MM.1S (cell line): ENCODE measurements at regions not wholly inside any gene's neighbourhood (a gene's known extent, or its start where the extent isn't known, plus 50 kb on each side); places are given as distances from the start of the nearest gene placed in this dataset.

ENCODE experiments used
- DNase-seq: peaks from one replicate; pipeline ENCODE4 v3.0.0-alpha.2; 2015
- H2AFZ ChIP-seq: fragments of 300-600 bp; sonication (generic); 2 replicates; pipeline ENCODE4 v1.6.0; 2016; ENCODE audit warnings: antibody characterized with exemption, low read length
- H3F3A ChIP-seq: fragments of 300-600 bp; sonication (generic); 2 replicates; pipeline ENCODE4 v1.6.1; 2016; ENCODE audit warnings: mild to moderate bottlenecking, antibody characterized with exemption, low read length, moderate library complexity, mixed read lengths; ENCODE audit not compliant: insufficient read depth
- H3K27ac ChIP-seq: fragments of 300-600 bp; sonication (generic); 2 replicates; pipeline ENCODE4 v1.5.1; 2016; ENCODE audit warnings: mild to moderate bottlenecking, low read length
- H3K27me3 ChIP-seq: fragments of 300-600 bp; sonication (generic); replicated peaks from 2 replicates; pipeline ENCODE4 v1.6.0; 2016; ENCODE audit warnings: low read length; ENCODE audit not compliant: insufficient read depth
- H3K36me3 ChIP-seq: fragments of 300-600 bp; sonication (generic); replicated peaks from 2 replicates; pipeline ENCODE4 v1.6.1; 2016; ENCODE audit warnings: mild to moderate bottlenecking, low read length, mixed read lengths; ENCODE audit not compliant: insufficient read depth
- H3K4me1 ChIP-seq: fragments of 300-600 bp; sonication (generic); 2 replicates; pipeline ENCODE4 v1.6.1; 2016; ENCODE audit warnings: low read length, mixed read lengths
- H3K4me2 ChIP-seq: fragments of 300-600 bp; sonication (generic); 2 replicates; pipeline ENCODE4 v1.6.0; 2016; ENCODE audit warnings: low read depth, low read length
- H3K4me3 ChIP-seq: fragments of 300-600 bp; sonication (generic); 2 replicates; pipeline ENCODE4 v1.5.1; 2016; ENCODE audit warnings: low read length, mixed read lengths
- H3K79me2 ChIP-seq: fragments of 300-600 bp; sonication (generic); 2 replicates; pipeline ENCODE4 v1.6.1; 2016; ENCODE audit warnings: mixed run types, low read length, mixed read lengths
- H3K9ac ChIP-seq: fragments of 300-600 bp; sonication (generic); 2 replicates; pipeline ENCODE4 v1.6.1; 2016; ENCODE audit warnings: low read length, mixed read lengths
- H3K9me2 ChIP-seq: fragments of 300-600 bp; sonication (generic); replicated peaks from 2 replicates; pipeline ENCODE4 v1.6.1; 2016; ENCODE audit warnings: mild to moderate bottlenecking, low read length, mixed read lengths; ENCODE audit not compliant: insufficient read depth
- H3K9me3 ChIP-seq: fragments of 300-600 bp; sonication (generic); replicated peaks from 2 replicates; pipeline ENCODE4 v1.6.1; 2016; ENCODE audit warnings: mild to moderate bottlenecking, low read length, mixed read lengths; ENCODE audit not compliant: insufficient read depth
- H4K20me1 ChIP-seq: fragments of 300-600 bp; sonication (generic); 2 replicates; pipeline ENCODE4 v1.6.1; 2016; ENCODE audit warnings: mild to moderate bottlenecking, low read length, moderate library complexity, mixed read lengths; ENCODE audit not compliant: insufficient read depth
- EZH2 ChIP-seq: fragments of 300-600 bp; sonication (generic); optimal IDR thresholded peaks from 2 replicates; pipeline ENCODE3; 2017; ENCODE audit warnings: low read depth, mild to moderate bottlenecking, antibody characterized with exemption, low read length, mixed read lengths
- EZH2phosphoT487 ChIP-seq: fragments of 300-600 bp; sonication (generic); IDR thresholded peaks from 2 replicates; pipeline ENCODE4 v1.6.1; 2018; ENCODE audit warnings: antibody characterized with exemption, low read length
- TF ChIP-seq, protein P1 (sequence below): fragments of 300-600 bp; sonication (generic); IDR thresholded peaks from 2 replicates; pipeline ENCODE4 v1.5.1; 2016; ENCODE audit warnings: antibody characterized with exemption, low read length, mixed read lengths

- no peak overlapping the region for H3K4me3 ChIP-seq
- H3K27me3 ChIP-seq, result no peaks in the 10 kb centered on the region
- H3K9ac ChIP-seq, result no peak overlapping the region
- H4K20me1 ChIP-seq, result no peaks in the 10 kb centered on the region
- no peak overlapping the region for H3K4me2 ChIP-seq
- no peak for DNase-seq
- H3K36me3 ChIP-seq, result no peaks in the 10 kb centered on the region
- no peaks in the 10 kb centered on the region for H3K4me1 ChIP-seq
- no peaks in the 10 kb centered on the region for H3K9me2 ChIP-seq
- no peaks in the 10 kb centered on the region for H3F3A ChIP-seq
- no peak overlapping the region for H2AFZ ChIP-seq
- H3K27ac ChIP-seq, result no peak overlapping the region
- no peaks in the 10 kb centered on the region for H3K9me3 ChIP-seq
- H3K79me2 ChIP-seq, result no peaks in the 10 kb centered on the region
- TF ChIP-seq EZH2 (no peak), EZH2phosphoT487 (no peak)
- TF ChIP-seq, protein P1, sequence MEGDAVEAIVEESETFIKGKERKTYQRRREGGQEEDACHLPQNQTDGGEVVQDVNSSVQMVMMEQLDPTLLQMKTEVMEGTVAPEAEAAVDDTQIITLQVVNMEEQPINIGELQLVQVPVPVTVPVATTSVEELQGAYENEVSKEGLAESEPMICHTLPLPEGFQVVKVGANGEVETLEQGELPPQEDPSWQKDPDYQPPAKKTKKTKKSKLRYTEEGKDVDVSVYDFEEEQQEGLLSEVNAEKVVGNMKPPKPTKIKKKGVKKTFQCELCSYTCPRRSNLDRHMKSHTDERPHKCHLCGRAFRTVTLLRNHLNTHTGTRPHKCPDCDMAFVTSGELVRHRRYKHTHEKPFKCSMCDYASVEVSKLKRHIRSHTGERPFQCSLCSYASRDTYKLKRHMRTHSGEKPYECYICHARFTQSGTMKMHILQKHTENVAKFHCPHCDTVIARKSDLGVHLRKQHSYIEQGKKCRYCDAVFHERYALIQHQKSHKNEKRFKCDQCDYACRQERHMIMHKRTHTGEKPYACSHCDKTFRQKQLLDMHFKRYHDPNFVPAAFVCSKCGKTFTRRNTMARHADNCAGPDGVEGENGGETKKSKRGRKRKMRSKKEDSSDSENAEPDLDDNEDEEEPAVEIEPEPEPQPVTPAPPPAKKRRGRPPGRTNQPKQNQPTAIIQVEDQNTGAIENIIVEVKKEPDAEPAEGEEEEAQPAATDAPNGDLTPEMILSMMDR, result no peak
Measured at GRCh38 chr11:109247071-109247470, 174.9 kb upstream of the C11orf87 start.

DNA sequence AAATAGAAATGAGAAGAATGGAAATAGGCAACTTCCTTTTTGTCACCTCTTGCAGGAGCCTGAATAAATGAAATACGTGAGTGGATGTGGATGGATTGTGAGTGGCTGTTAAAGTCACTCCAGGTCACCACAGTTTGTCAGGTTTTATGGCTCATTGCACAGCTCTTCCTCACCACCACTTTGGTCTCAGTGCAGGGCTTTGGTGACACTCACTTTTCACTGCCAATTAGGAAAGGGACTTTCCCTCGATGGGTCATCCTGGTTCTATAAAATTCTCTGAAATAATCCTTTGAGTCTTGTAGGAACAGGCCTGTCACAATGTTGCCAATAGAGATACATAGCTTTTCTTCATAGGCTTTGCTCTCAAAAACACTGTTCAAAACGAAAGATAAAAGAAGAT is 172.4 kb upstream of the C11orf87 start:
- DNase-seq, result no peak
- Histone ChIP-seq H4K20me1 (no peaks in the 10 kb centered on the region), H3K27me3 (no peaks in the 10 kb centered on the region), H3K36me3 (no peaks in the 10 kb centered on the region), H3F3A (no peaks in the 10 kb centered on the region), H2AFZ (no peak overlapping the region), H3K27ac (no peak overlapping the region), H3K9me2 (no peaks in the 10 kb centered on the region), H3K4me3 (no peak overlapping the region), H3K9me3 (no peaks in the 10 kb centered on the region), H3K9ac (no peak overlapping the region), H3K79me2 (no peaks in the 10 kb centered on the region), H3K4me2 (no peak overlapping the region), H3K4me1 (no peaks in the 10 kb centered on the region)
- TF ChIP-seq EZH2 (no peak), EZH2phosphoT487 (no peak)
- TF ChIP-seq, protein P1, result no peak

DNA sequence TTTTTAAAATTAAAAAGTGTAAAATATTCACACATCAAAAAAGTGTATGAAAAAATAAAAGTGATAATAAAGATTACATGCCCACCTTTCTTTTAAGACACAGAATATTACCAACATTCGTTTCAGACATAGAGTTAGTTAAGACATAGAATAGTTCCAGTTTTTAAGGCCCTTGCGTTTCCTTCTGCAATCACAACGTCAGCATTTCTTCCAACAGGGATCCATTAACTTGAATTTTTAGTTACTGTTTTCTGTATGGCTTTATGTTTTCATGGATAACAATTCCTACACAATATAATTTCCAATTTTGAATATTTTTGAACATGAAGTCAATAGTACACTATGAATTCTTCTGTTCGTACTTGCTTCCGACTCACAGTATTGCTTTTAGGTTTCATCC is 170.8 kb upstream of the C11orf87 start:
- no peak overlapping the region for H3K27ac ChIP-seq
- no peaks in the 10 kb centered on the region for H3K79me2 ChIP-seq
- H3K9ac ChIP-seq, result no peak overlapping the region
- no peak for TF ChIP-seq EZH2
- no peak overlapping the region for H3K4me2 ChIP-seq
- H2AFZ ChIP-seq, result no peak overlapping the region
- H3K4me3 ChIP-seq, result no peak overlapping the region
- no peaks in the 10 kb centered on the region for H3F3A ChIP-seq
- H4K20me1 ChIP-seq, result no peaks in the 10 kb centered on the region
- no peaks in the 10 kb centered on the region for H3K27me3 ChIP-seq
- no peaks in the 10 kb centered on the region for H3K36me3 ChIP-seq
- no peaks in the 10 kb centered on the region for H3K9me3 ChIP-seq
- H3K9me2 ChIP-seq, result no peaks in the 10 kb centered on the region
- no peaks in the 10 kb centered on the region for H3K4me1 ChIP-seq
- no peak for DNase-seq

GRCh38 chr11:109264128-109264527 is 157.9 kb upstream of the C11orf87 start:
- Histone ChIP-seq H3F3A (no peaks in the 10 kb centered on the region), H3K36me3 (no peaks in the 10 kb centered on the region), H3K4me2 (no peak overlapping the region), H3K9me3 (0 out of 2 replicates have a peak, but pooled peaks cover 4% of the 10 kb centered on the region), H2AFZ (no peak overlapping the region), H3K4me3 (no peak overlapping the region), H3K79me2 (no peaks in the 10 kb centered on the region), H3K9ac (no peak overlapping the region), H4K20me1 (no peaks in the 10 kb centered on the region), H3K4me1 (no peaks in the 10 kb centered on the region), H3K9me2 (no peaks in the 10 kb centered on the region), H3K27ac (no peak overlapping the region), H3K27me3 (no peaks in the 10 kb centered on the region)
- TF ChIP-seq, protein P1, result no peak
- TF ChIP-seq EZH2phosphoT487, result no peak
- no peak for TF ChIP-seq EZH2
- no peak for DNase-seq
